Ascending aorta (tissue), 2 donors: ENCODE measurements at regions not wholly inside any gene's neighbourhood (a gene's known extent, or its start where the extent isn't known, plus 50 kb on each side); places are given as distances from the start of the nearest gene placed in this dataset.
A peak's percentile ranks its signal among the peaks of the same experiment; 100 is the strongest.

ENCODE experiments used
- DNase-seq, 2 donors: peaks; one replicate each; pipeline ENCODE4 v3.0.0-alpha.2; 2019; ENCODE audit warnings: low spot score in 2 of 2
- H3K27ac ChIP-seq, 2 donors: fragments of 200-600 bp; sonication (generic); one replicate each; pipeline ENCODE4 v1.5.1; 2016 to 2017; ENCODE audit warnings: mild to moderate bottlenecking in 1 of 2
- H3K27me3 ChIP-seq: fragments of 200-600 bp; sonication (generic); one replicate; pipeline ENCODE4 v1.5.1; 2017
- H3K36me3 ChIP-seq, 2 donors: fragments of 200-600 bp; sonication (generic); one replicate each; pipeline ENCODE4 v1.5.1; 2016
- H3K4me1 ChIP-seq, 2 donors: fragments of 200-600 bp; sonication (generic); one replicate each; pipeline ENCODE4 v1.5.1; 2016 to 2017; ENCODE audit warnings: mild to moderate bottlenecking in 1 of 2
- H3K4me3 ChIP-seq, 2 donors: fragments of 200-600 bp; sonication (generic); one replicate each; pipeline ENCODE4 v1.5.1; 2016 to 2017; ENCODE audit warnings: mild to moderate bottlenecking in 1 of 2
- H3K9me3 ChIP-seq, 2 donors: fragments of 200-600 bp; sonication (generic); one replicate each; pipeline ENCODE4 v1.5.1; 2016
- intact Hi-C: fragments of 100-400 bp; cut with DNase I; formaldehyde crosslinking; loops from one replicate; pipeline ENCODE4 v1.15.1; 2023
- TF ChIP-seq, protein P1 (sequence below), 3 experiments: fragments of 200-600 bp in 2 of 3; fragments of 450-650 bp in 1 of 3; sonication (generic) in 2 of 3; IDR thresholded peaks; one replicate each; pipeline ENCODE4 v1.5.1; 2016 to 2019; ENCODE audit warnings: antibody characterized with exemption in 3 of 3, mild to moderate bottlenecking in 1 of 3, moderate library complexity in 1 of 3

DNA sequence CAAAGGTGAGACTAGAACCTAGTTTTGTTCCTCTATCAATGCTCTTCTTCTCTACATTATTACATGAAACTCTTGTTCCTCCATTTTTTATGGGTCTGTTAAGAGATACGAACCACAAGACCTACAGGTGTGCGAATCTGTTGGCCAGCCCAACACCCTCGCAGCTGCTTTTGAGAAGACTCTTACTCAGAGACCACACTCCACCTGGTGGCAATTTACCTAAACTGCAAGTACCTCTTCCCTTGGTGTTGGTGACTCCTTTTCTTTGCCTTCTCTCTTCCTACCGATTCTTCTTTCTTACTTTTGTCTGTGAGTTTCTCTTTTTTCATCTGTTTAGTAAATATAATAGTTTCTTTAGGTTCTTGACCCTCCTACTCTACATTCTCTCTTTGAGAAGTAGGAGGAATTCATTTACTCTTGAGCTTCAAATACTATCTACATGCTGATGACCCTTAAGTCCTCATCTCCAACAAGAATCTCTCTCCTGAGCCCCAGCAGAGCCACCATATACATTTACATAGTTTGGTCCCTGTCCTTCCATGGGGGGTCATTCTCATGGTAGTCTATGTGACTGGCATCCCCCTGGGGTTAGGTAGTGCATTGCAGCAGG, 81.8 kb upstream of the GAREM1 start:
- no peak overlapping the region for H3K4me3 ChIP-seq
- H3K9me3 ChIP-seq, result no peaks in the 10 kb centered on the region
- no peak for DNase-seq
- TF ChIP-seq, protein P1, sequence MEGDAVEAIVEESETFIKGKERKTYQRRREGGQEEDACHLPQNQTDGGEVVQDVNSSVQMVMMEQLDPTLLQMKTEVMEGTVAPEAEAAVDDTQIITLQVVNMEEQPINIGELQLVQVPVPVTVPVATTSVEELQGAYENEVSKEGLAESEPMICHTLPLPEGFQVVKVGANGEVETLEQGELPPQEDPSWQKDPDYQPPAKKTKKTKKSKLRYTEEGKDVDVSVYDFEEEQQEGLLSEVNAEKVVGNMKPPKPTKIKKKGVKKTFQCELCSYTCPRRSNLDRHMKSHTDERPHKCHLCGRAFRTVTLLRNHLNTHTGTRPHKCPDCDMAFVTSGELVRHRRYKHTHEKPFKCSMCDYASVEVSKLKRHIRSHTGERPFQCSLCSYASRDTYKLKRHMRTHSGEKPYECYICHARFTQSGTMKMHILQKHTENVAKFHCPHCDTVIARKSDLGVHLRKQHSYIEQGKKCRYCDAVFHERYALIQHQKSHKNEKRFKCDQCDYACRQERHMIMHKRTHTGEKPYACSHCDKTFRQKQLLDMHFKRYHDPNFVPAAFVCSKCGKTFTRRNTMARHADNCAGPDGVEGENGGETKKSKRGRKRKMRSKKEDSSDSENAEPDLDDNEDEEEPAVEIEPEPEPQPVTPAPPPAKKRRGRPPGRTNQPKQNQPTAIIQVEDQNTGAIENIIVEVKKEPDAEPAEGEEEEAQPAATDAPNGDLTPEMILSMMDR (IDR thresholded peaks at IDR 0.05), result peak; percentile 47 to 68 (median 56)
- no peak overlapping the region for H3K27ac ChIP-seq
- intact Hi-C loops, result loop anchor here (1.0 to 2.0 kb wide), 2 partner anchors 82 to 394 kb away; partner anchors contain the start of gene GAREM1
- H3K27me3 ChIP-seq, result no peaks in the 10 kb centered on the region
- no peaks in the 10 kb centered on the region for H3K36me3 ChIP-seq
- no peaks in the 10 kb centered on the region for H3K4me1 ChIP-seq

DNA sequence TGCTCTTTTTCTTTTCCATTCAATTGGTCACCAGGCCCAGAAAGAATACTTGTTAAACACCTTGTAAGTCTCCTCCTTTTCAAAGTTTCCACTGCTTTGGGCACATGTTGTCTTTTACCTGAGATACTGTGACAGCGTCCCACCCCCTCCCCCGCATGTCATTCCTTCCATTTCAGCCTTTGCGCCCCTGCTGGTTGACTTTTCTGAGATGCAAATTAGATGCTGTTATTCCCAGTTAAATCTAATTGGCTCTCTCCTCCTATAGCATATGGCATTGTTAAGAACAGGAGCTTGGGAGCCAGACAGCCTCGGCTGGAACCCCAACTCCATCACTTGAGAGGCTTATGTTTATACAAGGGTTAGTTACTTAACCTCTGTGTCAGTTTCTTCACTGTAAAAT, 80.3 kb upstream of the GAREM1 start:
- DNase-seq, result no peak
- H3K4me1 ChIP-seq, result no peaks in the 10 kb centered on the region
- H3K4me3 ChIP-seq, result no peak overlapping the region
- H3K27me3 ChIP-seq, result no peaks in the 10 kb centered on the region
- H3K9me3 ChIP-seq, result no peaks in the 10 kb centered on the region
- H3K27ac ChIP-seq, result no peak overlapping the region
- intact Hi-C loops, result loop anchor here (2.0 kb wide), 1 partner anchor 280 kb away; no protein-coding TSS in a partner anchor
- TF ChIP-seq, protein P1 (IDR thresholded peaks at IDR 0.05), result no peak
- H3K36me3 ChIP-seq, result no peaks in the 10 kb centered on the region

DNA sequence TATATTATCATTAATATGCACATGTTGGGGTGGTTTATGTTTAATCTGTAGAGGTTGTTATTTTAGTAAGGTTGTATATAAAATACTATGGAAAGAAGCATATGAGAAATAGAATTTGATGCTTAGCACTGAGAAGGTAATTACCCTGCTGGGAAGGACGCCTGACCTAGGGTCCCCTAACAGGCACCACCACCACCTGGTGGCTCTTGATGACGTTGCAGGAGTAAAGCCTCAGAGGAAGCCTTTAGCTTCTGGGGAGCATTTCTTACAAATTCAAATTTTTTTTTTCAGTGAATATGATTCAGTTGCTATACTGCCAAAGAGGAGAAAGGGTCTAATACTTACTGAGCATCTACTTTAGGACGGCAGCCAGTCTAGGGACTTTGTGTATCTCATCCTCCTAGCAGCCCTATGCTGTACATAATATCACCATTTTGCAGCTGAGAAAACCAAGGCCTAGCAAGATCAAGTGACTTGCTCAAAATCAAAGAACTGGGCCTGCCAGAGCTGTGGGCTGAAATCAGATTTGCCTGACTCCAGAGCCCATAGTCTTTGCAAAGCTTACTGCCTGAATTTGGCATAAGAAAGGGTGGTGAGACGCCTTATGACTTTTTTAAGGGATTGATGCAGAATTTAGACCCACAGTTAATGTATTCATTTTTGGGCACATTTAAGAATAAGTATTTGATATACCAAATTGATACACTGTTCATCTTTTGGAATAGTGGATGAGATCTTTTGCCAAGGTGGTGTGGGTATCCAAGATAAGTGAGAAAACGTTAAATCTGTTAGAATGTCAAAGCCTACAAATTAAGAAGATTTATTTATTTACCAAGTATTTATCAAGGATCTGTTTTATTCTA, 78.8 kb upstream of the GAREM1 start:
- TF ChIP-seq, protein P1 (IDR thresholded peaks at IDR 0.05), result peak; percentile 37 to 67 (median 51)
- no peaks in the 10 kb centered on the region for H3K9me3 ChIP-seq
- H3K36me3 ChIP-seq, result no peaks in the 10 kb centered on the region
- H3K27me3 ChIP-seq, result no peaks in the 10 kb centered on the region
- H3K4me1 ChIP-seq, result no peaks in the 10 kb centered on the region
- H3K4me3 ChIP-seq, result no peak overlapping the region
- no peak for DNase-seq
- intact Hi-C loops, result loop anchor here (2.0 kb wide), 1 partner anchor 279 kb away; no protein-coding TSS in a partner anchor
- no peak overlapping the region for H3K27ac ChIP-seq

- no peaks in the 10 kb centered on the region for H3K9me3 ChIP-seq
- H3K4me1 ChIP-seq, result no peaks in the 10 kb centered on the region
- H3K4me3 ChIP-seq, result no peak overlapping the region
- no peaks in the 10 kb centered on the region for H3K36me3 ChIP-seq
- H3K27ac ChIP-seq, result no peak overlapping the region
- intact Hi-C loops, result no loop called here
- DNase-seq, result no peak
- H3K27me3 ChIP-seq, result no peaks in the 10 kb centered on the region
- TF ChIP-seq, protein P1 (IDR thresholded peaks at IDR 0.05), result no peak
These were observed 78.0 kb upstream of the GAREM1 start for GRCh38 chr18:32548688-32549087.

- Histone ChIP-seq H3K27me3 (no peaks in the 10 kb centered on the region), H3K4me1 (no peaks in the 10 kb centered on the region), H3K9me3 (no peaks in the 10 kb centered on the region), H3K4me3 (no peak overlapping the region), H3K27ac (no peak overlapping the region), H3K36me3 (no peaks in the 10 kb centered on the region)
- no peak for DNase-seq
- intact Hi-C loops, result no loop called here
- TF ChIP-seq, protein P1 (IDR thresholded peaks at IDR 0.05), result no peak
These were observed 74.9 kb upstream of the GAREM1 start for GRCh38 chr18:32545631-32546030.
